ENCODE measurements at regions not wholly inside any gene's neighbourhood (a gene's known extent, or its start where the extent isn't known, plus 50 kb on each side); places are given as distances from the start of the nearest gene placed in this dataset.

- Histone ChIP-seq H3K27ac (no peak overlapping the region), H3K4me1 (ENCODE audit: control insufficient read depth in 1 of 2, insufficient read depth in 1 of 2, low read depth in 1 of 2, low read length in 1 of 2) (no peaks in the 10 kb centered on the region), H3K9me3 (no peaks in the 10 kb centered on the region), H3K4me3 (ENCODE audit: low read depth in 1 of 2, low read length in 1 of 2) (no peak overlapping the region), H3K27me3 (no peaks in the 10 kb centered on the region), H3K36me3 (no peaks in the 10 kb centered on the region)
- TF ChIP-seq, protein P1, sequence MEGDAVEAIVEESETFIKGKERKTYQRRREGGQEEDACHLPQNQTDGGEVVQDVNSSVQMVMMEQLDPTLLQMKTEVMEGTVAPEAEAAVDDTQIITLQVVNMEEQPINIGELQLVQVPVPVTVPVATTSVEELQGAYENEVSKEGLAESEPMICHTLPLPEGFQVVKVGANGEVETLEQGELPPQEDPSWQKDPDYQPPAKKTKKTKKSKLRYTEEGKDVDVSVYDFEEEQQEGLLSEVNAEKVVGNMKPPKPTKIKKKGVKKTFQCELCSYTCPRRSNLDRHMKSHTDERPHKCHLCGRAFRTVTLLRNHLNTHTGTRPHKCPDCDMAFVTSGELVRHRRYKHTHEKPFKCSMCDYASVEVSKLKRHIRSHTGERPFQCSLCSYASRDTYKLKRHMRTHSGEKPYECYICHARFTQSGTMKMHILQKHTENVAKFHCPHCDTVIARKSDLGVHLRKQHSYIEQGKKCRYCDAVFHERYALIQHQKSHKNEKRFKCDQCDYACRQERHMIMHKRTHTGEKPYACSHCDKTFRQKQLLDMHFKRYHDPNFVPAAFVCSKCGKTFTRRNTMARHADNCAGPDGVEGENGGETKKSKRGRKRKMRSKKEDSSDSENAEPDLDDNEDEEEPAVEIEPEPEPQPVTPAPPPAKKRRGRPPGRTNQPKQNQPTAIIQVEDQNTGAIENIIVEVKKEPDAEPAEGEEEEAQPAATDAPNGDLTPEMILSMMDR (IDR thresholded peaks at IDR 0.05), result no peak
These were observed 517.6 kb downstream of the PTPRU start for GRCh38 chr1:29753771-29754572.

GRCh38 chr1:29753244-29753643 is 516.9 kb downstream of the PTPRU start:
- no peaks in the 10 kb centered on the region for H3K4me1 ChIP-seq (ENCODE audit: control insufficient read depth in 1 of 2, insufficient read depth in 1 of 2, low read depth in 1 of 2, low read length in 1 of 2)
- H3K9me3 ChIP-seq, result no peaks in the 10 kb centered on the region
- no peak overlapping the region for H3K4me3 ChIP-seq (ENCODE audit: low read depth in 1 of 2, low read length in 1 of 2)
- no peaks in the 10 kb centered on the region for H3K36me3 ChIP-seq
- no peaks in the 10 kb centered on the region for H3K27me3 ChIP-seq
- TF ChIP-seq, protein P1 (IDR thresholded peaks at IDR 0.05), result no peak
- no peak overlapping the region for H3K27ac ChIP-seq

DNA sequence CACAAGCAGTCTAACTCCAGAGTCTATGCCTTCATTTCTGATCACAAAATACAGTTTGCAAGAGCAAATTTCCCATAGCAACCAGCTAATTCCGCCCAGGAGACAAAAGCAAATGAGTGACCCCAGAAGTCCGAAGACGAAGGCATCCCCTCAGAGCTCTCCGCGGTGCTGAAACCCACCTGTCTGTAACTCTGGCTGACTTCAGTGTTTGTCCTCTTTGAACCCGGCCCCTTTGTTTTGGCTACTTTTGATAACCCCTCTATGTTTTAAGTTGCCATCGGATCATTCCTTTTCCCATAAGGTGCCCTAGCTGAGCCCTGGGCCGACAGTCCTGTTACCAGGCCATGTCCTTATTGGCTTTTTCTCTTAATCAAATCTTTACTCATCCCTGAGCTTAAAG is 515.8 kb downstream of the PTPRU start:
- Histone ChIP-seq H3K9me3 (no peaks in the 10 kb centered on the region), H3K36me3 (no peaks in the 10 kb centered on the region), H3K27ac (no peak overlapping the region), H3K4me1 (ENCODE audit: control insufficient read depth in 1 of 2, insufficient read depth in 1 of 2, low read depth in 1 of 2, low read length in 1 of 2) (no peaks in the 10 kb centered on the region), H3K4me3 (ENCODE audit: low read depth in 1 of 2, low read length in 1 of 2) (no peak overlapping the region), H3K27me3 (peaks cover 2% of the 10 kb centered on the region)
- TF ChIP-seq, protein P1 (IDR thresholded peaks at IDR 0.05), result no peak

- Histone ChIP-seq H3K9me3 (no peaks in the 10 kb centered on the region), H3K4me3 (ENCODE audit: low read depth in 1 of 2, low read length in 1 of 2) (no peak overlapping the region), H3K36me3 (no peaks in the 10 kb centered on the region), H3K4me1 (ENCODE audit: control insufficient read depth in 1 of 2, insufficient read depth in 1 of 2, low read depth in 1 of 2, low read length in 1 of 2) (no peaks in the 10 kb centered on the region), H3K27ac (no peak overlapping the region), H3K27me3 (peaks cover 3% of the 10 kb centered on the region)
- TF ChIP-seq, protein P1 (IDR thresholded peaks at IDR 0.05), result no peak
These were observed 513.0 kb downstream of the PTPRU start for GRCh38 chr1:29749024-29749945.

DNA sequence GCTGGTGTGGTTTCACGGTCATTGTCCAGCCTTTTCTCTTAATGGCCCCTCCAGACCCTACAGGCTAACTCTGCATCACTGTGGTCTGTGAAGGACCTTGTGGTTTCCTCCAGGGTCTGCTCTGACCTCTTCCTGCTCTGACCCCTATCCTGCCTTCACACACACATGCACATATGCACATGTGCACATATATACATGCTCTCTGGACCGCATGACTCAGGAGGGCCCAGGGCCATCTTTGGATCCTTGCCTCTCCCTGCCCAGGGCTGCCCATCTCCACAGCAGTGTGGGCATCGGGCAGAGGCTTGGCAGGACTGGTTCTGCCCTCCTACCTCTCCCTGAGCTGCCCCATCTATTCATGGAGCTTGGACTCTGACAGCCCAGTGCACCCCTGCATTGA is 510.9 kb downstream of the PTPRU start:
- H3K9me3 ChIP-seq, result no peaks in the 10 kb centered on the region
- no peaks in the 10 kb centered on the region for H3K36me3 ChIP-seq
- no peak overlapping the region for H3K4me3 ChIP-seq (ENCODE audit: low read depth in 1 of 2, low read length in 1 of 2)
- no peak overlapping the region for H3K27ac ChIP-seq
- TF ChIP-seq, protein P1 (IDR thresholded peaks at IDR 0.05), result no peak
- peaks cover 3% of the 10 kb centered on the region for H3K27me3 ChIP-seq
- H3K4me1 ChIP-seq (ENCODE audit: control insufficient read depth in 1 of 2, insufficient read depth in 1 of 2, low read depth in 1 of 2, low read length in 1 of 2), result no peaks in the 10 kb centered on the region
